Neural progenitor cell (in vitro differentiated cells): ENCODE measurements at regions not wholly inside any gene's neighbourhood (a gene's known extent, or its start where the extent isn't known, plus 50 kb on each side); places are given as distances from the start of the nearest gene placed in this dataset.

Source experiments
- DNase-seq: peaks from one replicate; pipeline ENCODE4 v3.0.0-alpha.2; 2016; ENCODE audit warnings: low spot score
- H2AFZ ChIP-seq: fragments of 200-600 bp; sonication (generic); replicated peaks from 2 replicates; pipeline ENCODE4 v1.6.1; 2016; ENCODE audit warnings: antibody characterized with exemption
- H3F3A ChIP-seq: fragments of 200-600 bp; sonication (generic); 2 replicates; pipeline ENCODE4 v1.6.1; 2016; ENCODE audit warnings: antibody characterized with exemption, low read depth
- H3K27ac ChIP-seq: fragments of 200-600 bp; sonication (generic); 2 replicates; pipeline ENCODE4 v1.5.1; 2016; ENCODE audit warnings: mild to moderate bottlenecking
- H3K27me3 ChIP-seq: fragments of 200-600 bp; sonication (generic); 2 replicates; pipeline ENCODE4 v1.6.1; 2016; ENCODE audit warnings: mild to moderate bottlenecking, moderate library complexity
- H3K36me3 ChIP-seq: fragments of 200-600 bp; sonication (generic); 2 replicates; pipeline ENCODE4 v1.5.1; 2016
- H3K4me1 ChIP-seq: fragments of 200-600 bp; sonication (generic); 2 replicates; pipeline ENCODE4 v1.6.1; 2016; ENCODE audit warnings: mixed run types
- H3K4me2 ChIP-seq: fragments of 200-600 bp; sonication (generic); 2 replicates; pipeline ENCODE4 v1.6.1; 2016
- H3K4me3 ChIP-seq: fragments of 200-600 bp; sonication (generic); 2 replicates; pipeline ENCODE4 v1.5.1; 2016
- H3K79me2 ChIP-seq: fragments of 200-600 bp; sonication (generic); 2 replicates; pipeline ENCODE4 v1.6.1; 2016; ENCODE audit warnings: low read depth
- H3K9ac ChIP-seq: fragments of 200-600 bp; sonication (generic); 2 replicates; pipeline ENCODE4 v1.6.1; 2016
- H3K9me3 ChIP-seq: fragments of 200-600 bp; sonication (generic); 2 replicates; pipeline ENCODE4 v1.5.1; 2016; ENCODE audit warnings: low read depth
- H4K20me1 ChIP-seq: fragments of 200-600 bp; sonication (generic); 2 replicates; pipeline ENCODE4 v1.6.1; 2016; ENCODE audit warnings: low read depth
- H3K27ac Mint-ChIP-seq: 3 replicates; pipeline ENCODE4 v1.8.0; 2021; ENCODE audit warnings: mixed read lengths
- H3K27me3 Mint-ChIP-seq: 2 replicates; pipeline ENCODE4 v1.8.0; 2022; ENCODE audit warnings: low read depth, mild to moderate bottlenecking, inconsistent platforms, moderate library complexity, mixed read lengths; ENCODE audit not compliant: insufficient read depth
- H3K36me3 Mint-ChIP-seq: 3 replicates; pipeline ENCODE4 v1.8.0; 2021; ENCODE audit warnings: mixed read lengths
- H3K4me1 Mint-ChIP-seq: 3 replicates; pipeline ENCODE4 v1.8.0; 2021; ENCODE audit warnings: mixed read lengths
- H3K4me3 Mint-ChIP-seq: 3 replicates; pipeline ENCODE4 v1.8.0; 2021; ENCODE audit warnings: mild to moderate bottlenecking, moderate library complexity, mixed read lengths
- H3K9me3 Mint-ChIP-seq: 3 replicates; pipeline ENCODE4 v1.8.0; 2020; ENCODE audit warnings: mixed read lengths
- CTCF ChIP-seq: fragments of 200-600 bp; sonication (generic); IDR thresholded peaks from 2 replicates; pipeline ENCODE4 v1.5.1; 2017; ENCODE audit warnings: antibody characterized with exemption, mild to moderate bottlenecking
- EZH2 ChIP-seq: fragments of 200-600 bp; sonication (generic); IDR thresholded peaks from 2 replicates; pipeline ENCODE4 v1.6.1; 2017; ENCODE audit warnings: antibody characterized with exemption, mild to moderate bottlenecking, moderate library complexity
- EZH2phosphoT487 ChIP-seq: fragments of 200-600 bp; sonication (generic); IDR thresholded peaks from 2 replicates; pipeline ENCODE4 v1.6.1; 2017; ENCODE audit warnings: antibody characterized with exemption

GRCh38 chr1:19567041-19567440 lies 77.1 kb upstream of the NBL1 start:
- Histone ChIP-seq H3K9me3 (no peaks in the 10 kb centered on the region), H3F3A (no peaks in the 10 kb centered on the region), H3K9ac (no peak overlapping the region), H4K20me1 (no peaks in the 10 kb centered on the region), H3K27me3 (no peaks in the 10 kb centered on the region), H3K4me3 (no peak overlapping the region), H3K36me3 (no peaks in the 10 kb centered on the region), H3K27ac (no peak overlapping the region), H3K79me2 (no peaks in the 10 kb centered on the region), H3K4me2 (no peak overlapping the region), H3K4me1 (no peaks in the 10 kb centered on the region), H2AFZ (no peak overlapping the region)
- TF ChIP-seq CTCF, result no peak
- TF ChIP-seq EZH2, result no peak
- no peak for TF ChIP-seq EZH2phosphoT487
- DNase-seq, result no peak
- H3K27ac Mint-ChIP-seq, result no peak overlapping the region
- H3K27me3 Mint-ChIP-seq, result peaks cover 2% of the 10 kb centered on the region
- no peaks in the 10 kb centered on the region for H3K36me3 Mint-ChIP-seq
- H3K4me1 Mint-ChIP-seq, result no peaks in the 10 kb centered on the region
- H3K9me3 Mint-ChIP-seq, result no peaks in the 10 kb centered on the region
- no peak overlapping the region for H3K4me3 Mint-ChIP-seq

- no peaks in the 10 kb centered on the region for H3K36me3 Mint-ChIP-seq
- DNase-seq, result no peak
- no peaks in the 10 kb centered on the region for H3K27me3 ChIP-seq
- no peaks in the 10 kb centered on the region for H3K36me3 ChIP-seq
- H2AFZ ChIP-seq, result peak overlapping the region; percentile 85
- no peaks in the 10 kb centered on the region for H3F3A ChIP-seq
- no peaks in the 10 kb centered on the region for H3K9me3 ChIP-seq
- no peaks in the 10 kb centered on the region for H3K4me1 ChIP-seq
- H3K4me1 Mint-ChIP-seq, result no peaks in the 10 kb centered on the region
- H3K9ac ChIP-seq, result no peak overlapping the region
- no peak overlapping the region for H3K4me3 Mint-ChIP-seq
- H3K27ac ChIP-seq, result no peak overlapping the region
- peaks cover 2% of the 10 kb centered on the region for H3K27me3 Mint-ChIP-seq
- H3K79me2 ChIP-seq, result no peaks in the 10 kb centered on the region
- H3K27ac Mint-ChIP-seq, result no peak overlapping the region
- H4K20me1 ChIP-seq, result no peaks in the 10 kb centered on the region
- no peak for TF ChIP-seq EZH2phosphoT487
- TF ChIP-seq CTCF, result no peak
- TF ChIP-seq EZH2, result no peak
- no peaks in the 10 kb centered on the region for H3K9me3 Mint-ChIP-seq
- no peak overlapping the region for H3K4me2 ChIP-seq
- no peak overlapping the region for H3K4me3 ChIP-seq
Measured at GRCh38 chr1:19564366-19564765, 79.0 kb upstream of the CAPZB start.

- Mint-ChIP-seq H3K27ac (no peak overlapping the region), H3K4me3 (no peak overlapping the region), H3K9me3 (no peaks in the 10 kb centered on the region), H3K4me1 (no peaks in the 10 kb centered on the region), H3K36me3 (no peaks in the 10 kb centered on the region), H3K27me3 (peaks cover 2% of the 10 kb centered on the region)
- Histone ChIP-seq H3K36me3 (no peaks in the 10 kb centered on the region), H3K4me1 (no peaks in the 10 kb centered on the region), H3F3A (no peaks in the 10 kb centered on the region), H3K27me3 (no peaks in the 10 kb centered on the region), H2AFZ (peak overlapping the region; percentile 85), H3K27ac (no peak overlapping the region), H4K20me1 (no peaks in the 10 kb centered on the region), H3K9me3 (no peaks in the 10 kb centered on the region), H3K4me2 (no peak overlapping the region), H3K9ac (peak overlapping the region; percentile 27), H3K79me2 (no peaks in the 10 kb centered on the region), H3K4me3 (no peak overlapping the region)
- TF ChIP-seq EZH2 (no peak), CTCF (no peak), EZH2phosphoT487 (no peak)
- DNase-seq, result no peak
Measured at GRCh38 chr1:19563324-19564097, 78.2 kb upstream of the CAPZB start.
